SK-N-SH treated with all-trans-retinoic acid at 6 μM for 48 hours (cell line): ENCODE measurements at regions not wholly inside any gene's neighbourhood (a gene's known extent, or its start where the extent isn't known, plus 50 kb on each side); places are given as distances from the start of the nearest gene placed in this dataset.

Experiments
- ARNTL ChIP-seq: fragments of 450-650 bp; formaldehyde crosslinking; IDR thresholded peaks from 2 replicates; pipeline ENCODE4 v1.5.0; 2020; ENCODE audit warnings: low read depth, mild to moderate bottlenecking, moderate library complexity, borderline replicate concordance
- BACH2 ChIP-seq: fragments of 250-450 bp; sonication (Bioruptor Pico); IDR thresholded peaks from 2 replicates; pipeline ENCODE4 v1.9.0; 2021; ENCODE audit warnings: mild to moderate bottlenecking, borderline replicate concordance
- ESRRG ChIP-seq: fragments of 250-450 bp; sonication (Bioruptor Pico); IDR thresholded peaks from 2 replicates; pipeline ENCODE4 v1.6.1; 2021; ENCODE audit warnings: mild to moderate bottlenecking
- GLIS3 ChIP-seq: fragments of 250-450 bp; sonication (Bioruptor Pico); IDR thresholded peaks from 2 replicates; pipeline ENCODE4 v1.5.0; 2020; ENCODE audit warnings: mild to moderate bottlenecking, moderate library complexity
- OSR1 ChIP-seq: fragments of 250-450 bp; sonication (Bioruptor Pico); IDR thresholded peaks from 2 replicates; pipeline ENCODE4 v1.8.0; 2022; ENCODE audit warnings: moderate library complexity, mild to moderate bottlenecking, inconsistent platforms
- PATZ1 ChIP-seq: fragments of 250-450 bp; sonication (Bioruptor Pico); IDR thresholded peaks from 2 replicates; pipeline ENCODE4 v1.8.0; 2020; ENCODE audit warnings: mild to moderate bottlenecking, moderate library complexity, borderline replicate concordance
- POU6F1 ChIP-seq: fragments of 250-450 bp; sonication (Bioruptor Pico); IDR thresholded peaks from 2 replicates; pipeline ENCODE4 v1.8.0; 2021; ENCODE audit warnings: low read depth, mild to moderate bottlenecking, moderate library complexity, borderline replicate concordance
- RARB ChIP-seq: fragments of 250-450 bp; sonication (Bioruptor Pico); IDR thresholded peaks from 2 replicates; pipeline ENCODE4 v1.8.0; 2021; ENCODE audit warnings: mild to moderate bottlenecking, moderate library complexity
- SNAI2 ChIP-seq: fragments of 250-450 bp; sonication (Bioruptor Pico); IDR thresholded peaks from 2 replicates; pipeline ENCODE4 v1.5.0; 2020; ENCODE audit warnings: mild to moderate bottlenecking, moderate library complexity
- TCF4 ChIP-seq: fragments of 250-450 bp; sonication (Bioruptor Pico); IDR thresholded peaks from 2 replicates; pipeline ENCODE4 v1.8.0; 2021; ENCODE audit warnings: mild to moderate bottlenecking, moderate library complexity, borderline replicate concordance
- TOX ChIP-seq: fragments of 250-450 bp; sonication (Bioruptor Pico); IDR thresholded peaks from 2 replicates; pipeline ENCODE4 v1.8.0; 2021; ENCODE audit warnings: mild to moderate bottlenecking, moderate library complexity, borderline replicate concordance
- ZNF565 ChIP-seq: fragments of 450-650 bp; formaldehyde crosslinking; conservative IDR thresholded peaks from 2 replicates; pipeline ENCODE4 v1.5.0; 2020; ENCODE audit warnings: low read depth, mild to moderate bottlenecking, moderate library complexity
- ZNF70 ChIP-seq: fragments of 450-650 bp; formaldehyde crosslinking; IDR thresholded peaks from 2 replicates; pipeline ENCODE4 v1.5.0; 2020; ENCODE audit warnings: mild to moderate bottlenecking, moderate library complexity
- ZNF8 ChIP-seq: fragments of 450-650 bp; formaldehyde crosslinking; IDR thresholded peaks from 2 replicates; pipeline ENCODE4 v1.5.0; 2020; ENCODE audit warnings: mild to moderate bottlenecking, moderate library complexity

GRCh38 chr13:111492341-111492950, 172.0 kb downstream of the TEX29 start:
- TF ChIP-seq ZNF8 (CRISPR knock-in tag) (no peak), SNAI2 (CRISPR knock-in tag) (no peak), POU6F1 (no peak), RARB (CRISPR knock-in tag) (no peak), ZNF565 (CRISPR knock-in tag) (no peak), TCF4 (no peak), ESRRG (no peak), GLIS3 (CRISPR knock-in tag) (no peak), OSR1 (no peak), ARNTL (CRISPR knock-in tag) (no peak), BACH2 (no peak), ZNF70 (CRISPR knock-in tag) (no peak), PATZ1 (CRISPR knock-in tag) (no peak), TOX (CRISPR knock-in tag) (no peak)
